ENCODE measurements at regions not wholly inside any gene's neighbourhood (a gene's known extent, or its start where the extent isn't known, plus 50 kb on each side); places are given as distances from the start of the nearest gene placed in this dataset.
"Not testable (repeated sequence)": the region's sequence is repeated elsewhere in the genome, so short reads cannot be mapped to it uniquely, and the experiment has no call there.

- H3K36me3 Mint-ChIP-seq; H3K27ac ChIP-seq (ENCODE audit: low read length); POLR2A ChIA-PET; H3K4me3 ChIP-seq (ENCODE audit: control insufficient read depth in 1 of 2, extremely low read depth in 1 of 2, low read length in 1 of 2); H3K27me3 ChIP-seq (replicated peaks in 1 of 2; ENCODE audit: control insufficient read depth in 2 of 2, extremely low read depth in 1 of 2, insufficient read depth in 2 of 2, low read length in 1 of 2); H3K27ac Mint-ChIP-seq; H3K4me1 ChIP-seq (ENCODE audit: control insufficient read depth in 1 of 2, extremely low read depth in 1 of 2, insufficient read depth in 2 of 2, low read length in 2 of 2); H3K9me3 Mint-ChIP-seq; ATAC-seq (replicated peaks in 1 of 4); H3K36me3 ChIP-seq (ENCODE audit: control insufficient read depth in 2 of 2, extremely low read depth in 1 of 2, insufficient read depth in 1 of 2, low read length in 1 of 2); H3K9me3 ChIP-seq; H3K27me3 Mint-ChIP-seq; DNase-seq; CTCF ChIA-PET; H3K4me3 Mint-ChIP-seq: not testable (repeated sequence)
- H3K4me1 Mint-ChIP-seq: peaks cover 8 to 14% (median 11%) of the 10 kb centered on the region in 3 donors
- WGBS (ENCODE audit: insufficient coverage): 100% methylated on average over 3 of the region's 4 CpGs
Observed at GRCh38 chr3:115414610-115415009, 208.7 kb upstream of the GAP43 start.

- no peak for ATAC-seq (replicated peaks in 1 of 4)
- ChIA-PET POLR2A (no interaction called here), CTCF (no interaction called here)
- peaks cover 0 to 1% of the 10 kb centered on the region in 2 donors for H3K27me3 Mint-ChIP-seq
- Histone ChIP-seq H3K36me3 (ENCODE audit: control insufficient read depth in 2 of 2, extremely low read depth in 1 of 2, insufficient read depth in 1 of 2, low read length in 1 of 2) (no peaks in the 10 kb centered on the region), H3K27ac (ENCODE audit: low read length) (no peak overlapping the region), H3K9me3 (no peaks in the 10 kb centered on the region), H3K4me3 (ENCODE audit: control insufficient read depth in 1 of 2, extremely low read depth in 1 of 2, low read length in 1 of 2) (no peak overlapping the region), H3K4me1 (ENCODE audit: control insufficient read depth in 1 of 2, extremely low read depth in 1 of 2, insufficient read depth in 2 of 2, low read length in 2 of 2) (no peaks in the 10 kb centered on the region), H3K27me3 (replicated peaks in 1 of 2; ENCODE audit: control insufficient read depth in 2 of 2, extremely low read depth in 1 of 2, insufficient read depth in 2 of 2, low read length in 1 of 2) (no peaks in the 10 kb centered on the region)
- no peaks in the 10 kb centered on the region for H3K36me3 Mint-ChIP-seq
- no peak overlapping the region for H3K27ac Mint-ChIP-seq
- no peaks in the 10 kb centered on the region for H3K9me3 Mint-ChIP-seq
- peaks cover 8 to 14% (median 11%) of the 10 kb centered on the region in 3 donors for H3K4me1 Mint-ChIP-seq
- DNase-seq: no peak
- no CpG with 5 or more reads among the region's 4 CpGs for WGBS (ENCODE audit: insufficient coverage)
- no peak overlapping the region for H3K4me3 Mint-ChIP-seq
Observed at GRCh38 chr3:115415246-115415996, 207.9 kb upstream of the GAP43 start.

GRCh38 chr3:115418583-115418982 lies 204.7 kb upstream of the GAP43 start:
- peak in 1 of 4 experiments; percentile 46 for ATAC-seq (replicated peaks in 1 of 4)
- H3K4me3 Mint-ChIP-seq: no peak overlapping the region
- Histone ChIP-seq H3K4me1 (ENCODE audit: control insufficient read depth in 1 of 2, extremely low read depth in 1 of 2, insufficient read depth in 2 of 2, low read length in 2 of 2) (no peaks in the 10 kb centered on the region), H3K27ac (ENCODE audit: low read length) (no peak overlapping the region), H3K36me3 (ENCODE audit: control insufficient read depth in 2 of 2, extremely low read depth in 1 of 2, insufficient read depth in 1 of 2, low read length in 1 of 2) (no peaks in the 10 kb centered on the region), H3K9me3 (no peaks in the 10 kb centered on the region), H3K27me3 (replicated peaks in 1 of 2; ENCODE audit: control insufficient read depth in 2 of 2, extremely low read depth in 1 of 2, insufficient read depth in 2 of 2, low read length in 1 of 2) (no peaks in the 10 kb centered on the region), H3K4me3 (ENCODE audit: control insufficient read depth in 1 of 2, extremely low read depth in 1 of 2, low read length in 1 of 2) (no peak overlapping the region)
- no peaks in the 10 kb centered on the region for H3K9me3 Mint-ChIP-seq
- CTCF ChIA-PET: no interaction called here
- WGBS (ENCODE audit: insufficient coverage): 0% methylated on average over 1 of the region's 1 CpG
- peaks cover 0 to 1% of the 10 kb centered on the region in 2 donors for H3K27me3 Mint-ChIP-seq
- no peak overlapping the region for H3K27ac Mint-ChIP-seq
- H3K36me3 Mint-ChIP-seq: no peaks in the 10 kb centered on the region
- DNase-seq: peak in 1 of 35 experiments; percentile 12
- H3K4me1 Mint-ChIP-seq: peaks cover 8 to 14% (median 11%) of the 10 kb centered on the region in 3 donors
- POLR2A ChIA-PET: no interaction called here

- Mint-ChIP-seq H3K9me3 (no peaks in the 10 kb centered on the region), H3K36me3 (no peaks in the 10 kb centered on the region), H3K4me1 (peaks cover 8 to 14% (median 11%) of the 10 kb centered on the region in 3 donors), H3K4me3 (no peak overlapping the region), H3K27me3 (no peaks in the 10 kb centered on the region), H3K27ac (no peak overlapping the region)
- CTCF ChIA-PET: no interaction called here
- H3K27me3 ChIP-seq (replicated peaks in 1 of 2; ENCODE audit: control insufficient read depth in 2 of 2, extremely low read depth in 1 of 2, insufficient read depth in 2 of 2, low read length in 1 of 2): no peaks in the 10 kb centered on the region
- WGBS (ENCODE audit: insufficient coverage): no CpG with 5 or more reads among the region's 1 CpG
- H3K27ac ChIP-seq (ENCODE audit: low read length): no peak overlapping the region
- no peaks in the 10 kb centered on the region for H3K36me3 ChIP-seq (ENCODE audit: control insufficient read depth in 2 of 2, extremely low read depth in 1 of 2, insufficient read depth in 1 of 2, low read length in 1 of 2)
- ATAC-seq (replicated peaks in 1 of 4) (no peak), DNase-seq (no peak)
- H3K4me3 ChIP-seq (ENCODE audit: control insufficient read depth in 1 of 2, extremely low read depth in 1 of 2, low read length in 1 of 2): no peak overlapping the region
- POLR2A ChIA-PET: no interaction called here
- H3K4me1 ChIP-seq (ENCODE audit: control insufficient read depth in 1 of 2, extremely low read depth in 1 of 2, insufficient read depth in 2 of 2, low read length in 2 of 2): no peaks in the 10 kb centered on the region
- no peaks in the 10 kb centered on the region for H3K9me3 ChIP-seq
Observed at GRCh38 chr3:115420086-115420485, 203.2 kb upstream of the GAP43 start.

GRCh38 chr3:115423170-115423569 lies 200.1 kb upstream of the GAP43 start:
- ChIA-PET CTCF (no interaction called here), POLR2A (no interaction called here)
- no peak overlapping the region for H3K4me3 Mint-ChIP-seq
- H3K9me3 Mint-ChIP-seq: no peaks in the 10 kb centered on the region
- Histone ChIP-seq H3K4me3 (ENCODE audit: control insufficient read depth in 1 of 2, extremely low read depth in 1 of 2, low read length in 1 of 2) (no peak overlapping the region), H3K4me1 (ENCODE audit: control insufficient read depth in 1 of 2, extremely low read depth in 1 of 2, insufficient read depth in 2 of 2, low read length in 2 of 2) (no peaks in the 10 kb centered on the region), H3K36me3 (ENCODE audit: control insufficient read depth in 2 of 2, extremely low read depth in 1 of 2, insufficient read depth in 1 of 2, low read length in 1 of 2) (no peaks in the 10 kb centered on the region), H3K9me3 (no peaks in the 10 kb centered on the region), H3K27me3 (replicated peaks in 1 of 2; ENCODE audit: control insufficient read depth in 2 of 2, extremely low read depth in 1 of 2, insufficient read depth in 2 of 2, low read length in 1 of 2) (no peaks in the 10 kb centered on the region), H3K27ac (ENCODE audit: low read length) (no peak overlapping the region)
- no peak for ATAC-seq (replicated peaks in 1 of 4)
- no peaks in the 10 kb centered on the region for H3K36me3 Mint-ChIP-seq
- no peaks in the 10 kb centered on the region for H3K27me3 Mint-ChIP-seq
- H3K4me1 Mint-ChIP-seq: peaks cover 8 to 11% (median 11%) of the 10 kb centered on the region in 3 donors
- WGBS (ENCODE audit: insufficient coverage): 60% methylated on average over 1 of the region's 1 CpG
- H3K27ac Mint-ChIP-seq: no peak overlapping the region
- no peak for DNase-seq

- Mint-ChIP-seq H3K9me3 (no peaks in the 10 kb centered on the region), H3K27ac (no peak overlapping the region), H3K4me1 (no peaks in the 10 kb centered on the region), H3K27me3 (no peaks in the 10 kb centered on the region), H3K36me3 (no peaks in the 10 kb centered on the region), H3K4me3 (no peak overlapping the region)
- H3K4me3 ChIP-seq (ENCODE audit: control insufficient read depth in 1 of 2, extremely low read depth in 1 of 2, low read length in 1 of 2): no peak overlapping the region
- H3K4me1 ChIP-seq (ENCODE audit: control insufficient read depth in 1 of 2, extremely low read depth in 1 of 2, insufficient read depth in 2 of 2, low read length in 2 of 2): no peaks in the 10 kb centered on the region
- no peaks in the 10 kb centered on the region for H3K9me3 ChIP-seq
- DNase-seq: no peak
- CTCF ChIA-PET: no interaction called here
- ATAC-seq (replicated peaks in 1 of 4): no peak
- no peak overlapping the region for H3K27ac ChIP-seq (ENCODE audit: low read length)
- no peaks in the 10 kb centered on the region for H3K36me3 ChIP-seq (ENCODE audit: control insufficient read depth in 2 of 2, extremely low read depth in 1 of 2, insufficient read depth in 1 of 2, low read length in 1 of 2)
- POLR2A ChIA-PET: no interaction called here
- 93% methylated on average over 2 of the region's 5 CpGs for WGBS (ENCODE audit: insufficient coverage)
- H3K27me3 ChIP-seq (replicated peaks in 1 of 2; ENCODE audit: control insufficient read depth in 2 of 2, extremely low read depth in 1 of 2, insufficient read depth in 2 of 2, low read length in 1 of 2): no peaks in the 10 kb centered on the region
Observed at GRCh38 chr3:115428841-115429240, 194.5 kb upstream of the GAP43 start.

Measured in T-cell (primary cell).